Right lobe of liver (tissue), 6 donors: ENCODE measurements at regions not wholly inside any gene's neighbourhood (a gene's known extent, or its start where the extent isn't known, plus 50 kb on each side); places are given as distances from the start of the nearest gene placed in this dataset.

Source experiments
- ATAC-seq, 4 donors: fragments of 200-7000 bp; cut with Tn5 transposase; one replicate each; pipeline ENCODE4 v1.9.1; 2020; ENCODE audit warnings: mild to moderate bottlenecking in 4 of 4, moderate library complexity in 4 of 4
- DNase-seq, 3 donors: peaks; one replicate each; pipeline ENCODE4 v3.0.0-alpha.2; 2020
- H3K27ac ChIP-seq, 3 donors: fragments of 200-600 bp; one replicate each; pipeline ENCODE4 v1.8.0; 2022
- H3K27me3 ChIP-seq, 2 donors: fragments of 200-600 bp; one replicate each; pipeline ENCODE4 v1.8.0; 2022
- H3K36me3 ChIP-seq, 4 donors: fragments of 200-600 bp; sonication (generic) in 1 of 4; one replicate each; pipeline versions ENCODE4 v1.5.1 to v1.8.0; 2017 to 2022; ENCODE audit warnings: control low read depth in 1 of 4
- H3K4me1 ChIP-seq, 4 donors: fragments of 200-600 bp; sonication (generic) in 1 of 4; one replicate each; pipeline versions ENCODE4 v1.5.1 to v1.8.0; 2017 to 2022; ENCODE audit warnings: control low read depth in 1 of 4
- H3K4me3 ChIP-seq, 3 donors: fragments of 200-600 bp; one replicate each; pipeline ENCODE4 v1.8.0; 2022
- H3K9me3 ChIP-seq, 4 donors: fragments of 200-600 bp; sonication (generic) in 1 of 4; one replicate each; pipeline versions ENCODE4 v1.5.1 to v1.8.0; 2017 to 2022; ENCODE audit warnings: control low read depth in 1 of 4
- POLR2A ChIP-seq: fragments of 450-650 bp; IDR thresholded peaks from one replicate; pipeline ENCODE4 v1.6.1; 2017; ENCODE audit warnings: antibody characterized with exemption, mild to moderate bottlenecking
- WGBS: methylation state at CpG from one replicate; pipeline ENCODE4 v1.1.6; 2018; ENCODE audit warnings: low coverage, low lambda C conversion rate; ENCODE audit not compliant: insufficient coverage; ENCODE audit errors: missing lambda C conversion rate; 5-methylcytosine and 5-hydroxymethylcytosine counted together
- intact Hi-C, 2 donors: fragments of 100-400 bp; cut with DNase I; formaldehyde crosslinking; loops; one replicate each; pipeline versions ENCODE4 v1.11.2 to v1.14.1; 2022
- TF ChIP-seq, protein P1 (sequence below), 4 donors: fragments of 200-600 bp in 3 of 4; fragments of 450-650 bp in 1 of 4; IDR thresholded peaks; one replicate each; pipeline versions ENCODE4 v1.5.1 to v1.8.0; 2016 to 2022; ENCODE audit warnings: antibody characterized with exemption in 4 of 4, mild to moderate bottlenecking in 2 of 4
- donor health status: DM: no; HTN: yes; CAD: no.
- donor health status: DM: no; HTN: no; CAD: no.
- donor health status: DM: no; HTN: no; CAD: no.
- donor health status: DM: no; HTN: yes; CAD: no.
- donor health status: DM: no; HTN: yes; CAD: no.

DNA sequence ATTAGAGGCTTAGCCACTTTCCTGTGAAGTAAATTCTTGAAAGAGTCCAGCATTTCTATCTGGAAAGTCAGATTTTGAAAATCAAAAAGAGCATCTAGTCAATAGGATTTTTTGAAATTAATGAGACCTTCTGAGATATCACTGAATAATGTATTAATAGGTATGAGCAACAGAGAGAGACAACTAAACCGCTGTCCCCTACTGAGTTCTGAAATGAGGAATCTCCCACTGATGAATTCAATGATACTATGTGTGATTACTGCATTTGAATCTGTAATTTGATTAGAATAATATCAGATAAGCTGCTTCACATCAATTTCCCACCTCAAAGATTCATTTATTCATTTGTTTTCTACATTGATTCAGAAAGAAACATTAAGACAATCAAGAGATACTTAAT is 252.8 kb downstream of the TMX3 start:
- Histone ChIP-seq H3K4me3 (no peak overlapping the region), H3K27ac (no peak overlapping the region), H3K9me3 (no peaks in the 10 kb centered on the region), H3K27me3 (no peaks in the 10 kb centered on the region), H3K4me1 (no peaks in the 10 kb centered on the region), H3K36me3 (no peaks in the 10 kb centered on the region)
- intact Hi-C loops = no loop called here
- ATAC-seq (no peak), DNase-seq (no peak)
- TF ChIP-seq, protein P1, sequence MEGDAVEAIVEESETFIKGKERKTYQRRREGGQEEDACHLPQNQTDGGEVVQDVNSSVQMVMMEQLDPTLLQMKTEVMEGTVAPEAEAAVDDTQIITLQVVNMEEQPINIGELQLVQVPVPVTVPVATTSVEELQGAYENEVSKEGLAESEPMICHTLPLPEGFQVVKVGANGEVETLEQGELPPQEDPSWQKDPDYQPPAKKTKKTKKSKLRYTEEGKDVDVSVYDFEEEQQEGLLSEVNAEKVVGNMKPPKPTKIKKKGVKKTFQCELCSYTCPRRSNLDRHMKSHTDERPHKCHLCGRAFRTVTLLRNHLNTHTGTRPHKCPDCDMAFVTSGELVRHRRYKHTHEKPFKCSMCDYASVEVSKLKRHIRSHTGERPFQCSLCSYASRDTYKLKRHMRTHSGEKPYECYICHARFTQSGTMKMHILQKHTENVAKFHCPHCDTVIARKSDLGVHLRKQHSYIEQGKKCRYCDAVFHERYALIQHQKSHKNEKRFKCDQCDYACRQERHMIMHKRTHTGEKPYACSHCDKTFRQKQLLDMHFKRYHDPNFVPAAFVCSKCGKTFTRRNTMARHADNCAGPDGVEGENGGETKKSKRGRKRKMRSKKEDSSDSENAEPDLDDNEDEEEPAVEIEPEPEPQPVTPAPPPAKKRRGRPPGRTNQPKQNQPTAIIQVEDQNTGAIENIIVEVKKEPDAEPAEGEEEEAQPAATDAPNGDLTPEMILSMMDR (IDR thresholded peaks at IDR 0.05) = no peak
- TF ChIP-seq POLR2A = no peak
- 75% methylated on average over 1 of the region's 1 CpG for WGBS

DNA sequence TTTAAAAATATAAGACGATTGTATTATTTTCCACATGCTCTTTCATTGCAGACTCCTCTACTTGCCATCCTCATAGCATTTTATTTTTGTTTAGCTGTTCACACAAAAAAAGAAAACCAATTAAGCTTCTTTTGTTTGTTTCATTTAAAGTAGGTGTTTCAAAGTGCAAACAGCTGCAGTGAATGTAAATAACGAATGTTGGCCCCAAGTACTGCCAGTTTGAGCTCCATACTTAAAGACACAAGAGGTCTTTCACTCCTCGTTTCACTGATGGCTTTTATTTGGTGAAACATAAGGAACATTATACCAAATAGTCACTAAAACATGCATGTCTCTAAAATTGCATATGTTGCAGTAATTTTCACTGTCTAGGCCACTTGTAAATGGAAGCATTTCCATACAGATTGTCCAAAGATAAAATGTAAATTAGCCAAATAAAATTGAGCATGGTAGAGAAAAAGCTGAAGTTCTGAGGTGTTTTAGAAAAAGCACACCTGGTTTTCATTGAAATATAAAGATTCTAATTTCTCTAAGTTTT is 253.4 kb downstream of the TMX3 start:
- intact Hi-C loops = no loop called here
- no peaks in the 10 kb centered on the region for H3K27me3 ChIP-seq
- no peaks in the 10 kb centered on the region for H3K4me1 ChIP-seq
- no peak overlapping the region for H3K4me3 ChIP-seq
- H3K27ac ChIP-seq = no peak overlapping the region
- DNase-seq (no peak), ATAC-seq (no peak)
- no peaks in the 10 kb centered on the region for H3K9me3 ChIP-seq
- 12% methylated on average over 3 of the region's 3 CpGs for WGBS
- H3K36me3 ChIP-seq = no peaks in the 10 kb centered on the region
- no peak for TF ChIP-seq POLR2A
- TF ChIP-seq, protein P1 (IDR thresholded peaks at IDR 0.05) = no peak

DNA sequence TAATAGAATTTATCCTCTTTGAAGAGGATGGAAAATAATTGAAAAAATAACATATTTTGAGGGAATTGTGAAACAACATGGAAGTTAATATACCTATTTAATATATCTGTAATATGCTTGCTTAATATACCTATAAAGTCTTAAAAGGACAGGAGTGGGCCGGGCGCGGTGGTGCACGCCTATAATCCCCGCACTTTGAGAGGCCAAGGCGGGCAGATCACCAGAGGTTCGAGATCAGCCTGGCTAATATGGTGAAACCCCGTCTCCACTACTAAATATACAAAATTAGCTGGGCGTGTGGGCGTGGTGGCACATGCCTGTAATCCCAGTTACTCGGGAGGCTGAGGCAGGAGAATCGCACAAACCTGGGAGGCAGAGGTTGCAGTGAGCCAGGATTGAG is 254.9 kb downstream of the TMX3 start:
- WGBS = 68% methylated on average over 12 of the region's 12 CpGs
- DNase-seq (no peak), ATAC-seq (no peak)
- H3K9me3 ChIP-seq = no peaks in the 10 kb centered on the region
- no peak overlapping the region for H3K27ac ChIP-seq
- intact Hi-C loops = no loop called here
- H3K4me1 ChIP-seq = no peaks in the 10 kb centered on the region
- no peak for TF ChIP-seq POLR2A
- TF ChIP-seq, protein P1 (IDR thresholded peaks at IDR 0.05) = no peak
- H3K27me3 ChIP-seq = no peaks in the 10 kb centered on the region
- H3K4me3 ChIP-seq = no peak overlapping the region
- H3K36me3 ChIP-seq = no peaks in the 10 kb centered on the region

DNA sequence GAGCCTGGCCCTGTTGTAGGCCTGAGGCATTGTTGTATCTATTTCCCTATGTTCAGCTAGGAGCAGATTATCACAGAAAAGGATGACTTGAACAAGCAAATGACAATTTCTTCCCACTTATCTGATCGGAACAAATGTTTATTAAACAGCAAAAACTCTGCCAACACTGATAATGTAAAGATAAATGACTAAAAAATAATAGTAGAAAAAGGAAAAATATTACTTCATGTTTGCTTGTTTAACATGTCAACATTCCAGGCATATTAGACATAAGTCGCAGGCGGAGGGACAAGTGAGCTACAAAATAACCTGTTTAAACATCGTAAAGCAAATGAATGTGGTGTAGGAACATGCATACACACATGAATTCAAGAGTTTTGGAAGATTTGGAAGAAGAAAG is 257.9 kb downstream of the TMX3 start:
- intact Hi-C loops = no loop called here
- Histone ChIP-seq H3K9me3 (no peaks in the 10 kb centered on the region), H3K4me1 (no peaks in the 10 kb centered on the region), H3K4me3 (no peak overlapping the region), H3K36me3 (no peaks in the 10 kb centered on the region), H3K27me3 (no peaks in the 10 kb centered on the region), H3K27ac (no peak overlapping the region)
- 49% methylated on average over 4 of the region's 4 CpGs for WGBS
- ATAC-seq (no peak), DNase-seq (no peak)
- TF ChIP-seq, protein P1 (IDR thresholded peaks at IDR 0.05) = no peak
- no peak for TF ChIP-seq POLR2A

DNA sequence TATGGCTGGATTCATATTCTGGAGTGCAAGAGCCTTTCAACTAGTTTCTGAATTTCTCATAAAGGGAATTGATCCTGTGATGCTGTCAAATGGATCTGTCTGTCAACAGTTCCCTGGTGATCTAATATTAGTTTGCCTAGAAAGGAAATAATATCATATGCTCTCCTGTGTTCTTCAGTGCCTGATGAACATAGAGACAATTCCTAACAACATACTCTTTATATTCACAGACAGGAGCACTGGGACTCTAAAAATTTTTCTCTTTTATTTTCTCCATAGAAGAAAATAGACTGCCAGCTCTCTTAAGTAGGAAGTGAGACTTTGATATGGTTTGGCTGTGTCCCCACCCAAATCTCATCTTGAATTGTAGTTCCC is 259.7 kb downstream of the TMX3 start:
- H3K4me3 ChIP-seq = no peak overlapping the region
- TF ChIP-seq POLR2A = no peak
- TF ChIP-seq, protein P1 (IDR thresholded peaks at IDR 0.05) = no peak
- no peaks in the 10 kb centered on the region for H3K9me3 ChIP-seq
- H3K27me3 ChIP-seq = no peaks in the 10 kb centered on the region
- ATAC-seq = no peak
- no peak for DNase-seq
- no peak overlapping the region for H3K27ac ChIP-seq
- intact Hi-C loops = no loop called here
- no peaks in the 10 kb centered on the region for H3K4me1 ChIP-seq
- H3K36me3 ChIP-seq = no peaks in the 10 kb centered on the region
